ENCODE measurements at regions not wholly inside any gene's neighbourhood (a gene's known extent, or its start where the extent isn't known, plus 50 kb on each side); places are given as distances from the start of the nearest gene placed in this dataset.
A peak's percentile ranks its signal among the peaks of the same experiment; 100 is the strongest.

- TF ChIP-seq CTCF (IDR thresholded peaks at IDR 0.05): no peak
- Mint-ChIP-seq H3K9me3 (ENCODE audit: low read depth) (no peaks in the 10 kb centered on the region), H3K27me3 (ENCODE audit: low read depth) (no peaks in the 10 kb centered on the region), H3K27ac (ENCODE audit: unreplicated experiment) (no peak overlapping the region), H3K36me3 (ENCODE audit: low read depth) (no peaks in the 10 kb centered on the region), H3K4me3 (ENCODE audit: unreplicated experiment) (no peak overlapping the region), H3K4me1 (ENCODE audit: low read depth) (peaks cover 21% of the 10 kb centered on the region)
- DNase-seq (ENCODE audit: low spot score): no peak
These were observed 812.8 kb upstream of the SLC10A2 start for GRCh38 chr13:103878891-103879605.

- Mint-ChIP-seq H3K4me3 (ENCODE audit: unreplicated experiment) (no peak overlapping the region), H3K27ac (ENCODE audit: unreplicated experiment) (no peak overlapping the region), H3K4me1 (ENCODE audit: low read depth) (peaks cover 9% of the 10 kb centered on the region), H3K27me3 (ENCODE audit: low read depth) (no peaks in the 10 kb centered on the region), H3K9me3 (ENCODE audit: low read depth) (no peaks in the 10 kb centered on the region), H3K36me3 (ENCODE audit: low read depth) (no peaks in the 10 kb centered on the region)
- TF ChIP-seq CTCF (IDR thresholded peaks at IDR 0.05): peak; percentile 9
- no peak for DNase-seq (ENCODE audit: low spot score)
These were observed 810.4 kb upstream of the SLC10A2 start for GRCh38 chr13:103876571-103876970.

GRCh38 chr13:103873725-103874124 is 807.5 kb upstream of the SLC10A2 start:
- Mint-ChIP-seq H3K27ac (ENCODE audit: unreplicated experiment) (no peak overlapping the region), H3K36me3 (ENCODE audit: low read depth) (no peaks in the 10 kb centered on the region), H3K27me3 (ENCODE audit: low read depth) (no peaks in the 10 kb centered on the region), H3K4me1 (ENCODE audit: low read depth) (peaks cover under 1% of the 10 kb centered on the region), H3K4me3 (ENCODE audit: unreplicated experiment) (no peak overlapping the region), H3K9me3 (ENCODE audit: low read depth) (peaks cover 5% of the 10 kb centered on the region)
- TF ChIP-seq CTCF (IDR thresholded peaks at IDR 0.05): no peak
- DNase-seq (ENCODE audit: low spot score): no peak

GRCh38 chr13:103866048-103866447 is 799.8 kb upstream of the SLC10A2 start:
- DNase-seq (ENCODE audit: low spot score): no peak
- TF ChIP-seq CTCF (IDR thresholded peaks at IDR 0.05): no peak
- no peak overlapping the region for H3K27ac Mint-ChIP-seq (ENCODE audit: unreplicated experiment)
- no peaks in the 10 kb centered on the region for H3K27me3 Mint-ChIP-seq (ENCODE audit: low read depth)
- H3K36me3 Mint-ChIP-seq (ENCODE audit: low read depth): no peaks in the 10 kb centered on the region
- no peaks in the 10 kb centered on the region for H3K4me1 Mint-ChIP-seq (ENCODE audit: low read depth)
- H3K4me3 Mint-ChIP-seq (ENCODE audit: unreplicated experiment): no peak overlapping the region
- H3K9me3 Mint-ChIP-seq (ENCODE audit: low read depth): peaks cover 5% of the 10 kb centered on the region

GRCh38 chr13:103862525-103862924 is 796.3 kb upstream of the SLC10A2 start:
- Mint-ChIP-seq H3K4me3 (ENCODE audit: unreplicated experiment) (no peak overlapping the region), H3K27ac (ENCODE audit: unreplicated experiment) (no peak overlapping the region)

More at GRCh38 chr13:103862525-103862924, 796.3 kb upstream of the SLC10A2 start:
- TF ChIP-seq CTCF (IDR thresholded peaks at IDR 0.05): no peak
- Mint-ChIP-seq H3K27me3 (ENCODE audit: low read depth) (no peaks in the 10 kb centered on the region), H3K9me3 (ENCODE audit: low read depth) (no peaks in the 10 kb centered on the region), H3K36me3 (ENCODE audit: low read depth) (no peaks in the 10 kb centered on the region), H3K4me1 (ENCODE audit: low read depth) (no peaks in the 10 kb centered on the region)
- no peak for DNase-seq (ENCODE audit: low spot score)

Data from chondrocyte (in vitro differentiated cells).